ENCODE measurements at regions not wholly inside any gene's neighbourhood (a gene's known extent, or its start where the extent isn't known, plus 50 kb on each side); places are given as distances from the start of the nearest gene placed in this dataset.

DNA sequence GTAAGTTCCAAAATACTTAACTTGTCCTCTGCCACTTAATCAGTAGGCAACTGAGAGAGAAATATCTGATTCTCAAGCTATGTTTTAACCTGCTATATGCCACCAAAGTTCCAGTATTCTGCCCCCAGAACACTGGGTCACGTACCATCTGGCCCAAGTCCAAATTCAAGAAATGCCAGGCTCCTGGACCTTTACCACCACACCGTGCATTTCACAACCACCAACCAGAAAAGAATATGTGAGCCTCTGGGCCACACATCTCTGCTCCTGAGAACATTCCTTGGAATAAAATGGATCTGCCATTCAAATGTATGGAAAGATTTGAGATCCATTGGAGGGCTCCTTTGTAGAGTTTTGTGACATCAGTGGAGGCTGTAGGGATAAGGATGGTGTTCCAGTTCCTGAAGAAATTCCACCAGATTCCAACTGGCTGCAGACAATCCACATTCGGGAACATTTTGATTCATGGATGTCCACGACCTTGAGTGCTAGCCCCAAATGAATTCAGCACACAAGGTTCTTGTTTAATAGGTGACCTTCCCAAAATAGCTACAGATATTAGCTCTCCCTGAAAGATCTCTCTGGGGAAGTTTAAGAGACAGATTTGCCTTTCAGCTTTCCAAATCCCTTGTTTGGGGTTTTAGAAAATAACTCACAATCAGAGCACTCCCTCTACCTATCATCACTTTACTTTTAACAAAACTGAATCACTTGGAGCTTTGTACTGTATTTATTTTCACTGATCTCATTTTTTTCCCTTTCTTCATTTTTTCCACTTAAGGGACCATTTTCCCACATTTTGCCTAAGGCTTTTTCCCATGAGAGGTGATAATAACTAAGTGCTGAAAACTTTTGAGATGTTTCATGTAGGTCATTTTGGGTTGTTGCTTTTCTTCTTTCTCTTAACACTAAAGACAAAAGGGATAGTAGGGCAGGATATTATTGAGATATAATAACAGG is 128.4 kb upstream of the ZC3H11B start:
- TF ChIP-seq EGR1 (IDR thresholded peaks at IDR 0.05) (no peak), TAF1 (IDR thresholded peaks at IDR 0.05; ENCODE audit: low read depth) (no peak), RAD21 (IDR thresholded peaks at IDR 0.05; ENCODE audit: low read depth) (no peak), YY1 (IDR thresholded peaks at IDR 0.05; ENCODE audit: low read depth) (no peak), EP300 (IDR thresholded peaks at IDR 0.05; ENCODE audit: borderline replicate concordance) (no peak), NFIC (IDR thresholded peaks at IDR 0.05) (no peak), CEBPB (IDR thresholded peaks at IDR 0.05) (no peak), TCF12 (IDR thresholded peaks at IDR 0.05; ENCODE audit: low read depth) (no peak), FOXM1 (IDR thresholded peaks at IDR 0.05; ENCODE audit: borderline replicate concordance, low read depth) (no peak), TEAD4 (IDR thresholded peaks at IDR 0.05) (no peak), ZBTB7A (IDR thresholded peaks at IDR 0.05; ENCODE audit: low read depth) (no peak)
- TF ChIP-seq, protein P1, sequence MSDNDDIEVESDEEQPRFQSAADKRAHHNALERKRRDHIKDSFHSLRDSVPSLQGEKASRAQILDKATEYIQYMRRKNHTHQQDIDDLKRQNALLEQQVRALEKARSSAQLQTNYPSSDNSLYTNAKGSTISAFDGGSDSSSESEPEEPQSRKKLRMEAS (IDR thresholded peaks at IDR 0.05): no peak
- TF ChIP-seq, protein P2, sequence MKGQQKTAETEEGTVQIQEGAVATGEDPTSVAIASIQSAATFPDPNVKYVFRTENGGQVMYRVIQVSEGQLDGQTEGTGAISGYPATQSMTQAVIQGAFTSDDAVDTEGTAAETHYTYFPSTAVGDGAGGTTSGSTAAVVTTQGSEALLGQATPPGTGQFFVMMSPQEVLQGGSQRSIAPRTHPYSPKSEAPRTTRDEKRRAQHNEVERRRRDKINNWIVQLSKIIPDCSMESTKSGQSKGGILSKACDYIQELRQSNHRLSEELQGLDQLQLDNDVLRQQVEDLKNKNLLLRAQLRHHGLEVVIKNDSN (IDR thresholded peaks at IDR 0.05): no peak
- TF ChIP-seq, protein P3, sequence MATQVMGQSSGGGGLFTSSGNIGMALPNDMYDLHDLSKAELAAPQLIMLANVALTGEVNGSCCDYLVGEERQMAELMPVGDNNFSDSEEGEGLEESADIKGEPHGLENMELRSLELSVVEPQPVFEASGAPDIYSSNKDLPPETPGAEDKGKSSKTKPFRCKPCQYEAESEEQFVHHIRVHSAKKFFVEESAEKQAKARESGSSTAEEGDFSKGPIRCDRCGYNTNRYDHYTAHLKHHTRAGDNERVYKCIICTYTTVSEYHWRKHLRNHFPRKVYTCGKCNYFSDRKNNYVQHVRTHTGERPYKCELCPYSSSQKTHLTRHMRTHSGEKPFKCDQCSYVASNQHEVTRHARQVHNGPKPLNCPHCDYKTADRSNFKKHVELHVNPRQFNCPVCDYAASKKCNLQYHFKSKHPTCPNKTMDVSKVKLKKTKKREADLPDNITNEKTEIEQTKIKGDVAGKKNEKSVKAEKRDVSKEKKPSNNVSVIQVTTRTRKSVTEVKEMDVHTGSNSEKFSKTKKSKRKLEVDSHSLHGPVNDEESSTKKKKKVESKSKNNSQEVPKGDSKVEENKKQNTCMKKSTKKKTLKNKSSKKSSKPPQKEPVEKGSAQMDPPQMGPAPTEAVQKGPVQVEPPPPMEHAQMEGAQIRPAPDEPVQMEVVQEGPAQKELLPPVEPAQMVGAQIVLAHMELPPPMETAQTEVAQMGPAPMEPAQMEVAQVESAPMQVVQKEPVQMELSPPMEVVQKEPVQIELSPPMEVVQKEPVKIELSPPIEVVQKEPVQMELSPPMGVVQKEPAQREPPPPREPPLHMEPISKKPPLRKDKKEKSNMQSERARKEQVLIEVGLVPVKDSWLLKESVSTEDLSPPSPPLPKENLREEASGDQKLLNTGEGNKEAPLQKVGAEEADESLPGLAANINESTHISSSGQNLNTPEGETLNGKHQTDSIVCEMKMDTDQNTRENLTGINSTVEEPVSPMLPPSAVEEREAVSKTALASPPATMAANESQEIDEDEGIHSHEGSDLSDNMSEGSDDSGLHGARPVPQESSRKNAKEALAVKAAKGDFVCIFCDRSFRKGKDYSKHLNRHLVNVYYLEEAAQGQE (IDR thresholded peaks at IDR 0.05; ENCODE audit: low read depth): no peak
